GM12878 (cell line): ENCODE measurements at regions not wholly inside any gene's neighbourhood (a gene's known extent, or its start where the extent isn't known, plus 50 kb on each side); places are given as distances from the start of the nearest gene placed in this dataset.

Source experiments
- ATAC-seq: fragments of 200-7000 bp; cut with Tn5 transposase; 3 replicates; pipeline ENCODE4 v1.9.1; 2020; ENCODE audit warnings: mild to moderate bottlenecking, moderate library complexity
- BruUV-seq: library from RNA; stranded (reverse); fragments of 400-500 nt; replicated peaks from 2 replicates; lab custom pipeline; 2021; lab: Mats Ljungman, UMichigan
- CTCF ChIA-PET: fragments of 300-600 bp; sonication (Branson Sonifier 250); formaldehyde crosslinking; extraction: SDS; loops from one replicate; lab custom pipeline; 2021; ENCODE audit warnings: inconsistent platforms; lab: Yijun Ruan, JAX
- POLR2A ChIA-PET: fragments of 350-600 bp; formaldehyde crosslinking; extraction: SDS; loops from one replicate; lab custom pipeline; 2021; ENCODE audit warnings: inconsistent platforms; lab: Charles Lee
- RAD21 ChIA-PET: fragments of 300-600 bp; sonication (Branson Sonifier 250); formaldehyde crosslinking; loops from one replicate; lab custom pipeline; 2023; ENCODE audit warnings: antibody characterized with exemption; ENCODE audit not compliant: unreplicated experiment; lab: Charles Lee
- SMC1A ChIA-PET: fragments of 300-600 bp; sonication (Branson Sonifier 250); formaldehyde crosslinking; loops from one replicate; lab custom pipeline; 2023; ENCODE audit not compliant: unreplicated experiment, uncharacterized antibody; lab: Charles Lee
- DNase-seq: peaks from one replicate; pipeline ENCODE4 v3.0.0-alpha.2; 2011; ENCODE audit warnings: low read depth, low spot score
- FAIRE-seq: peaks from 3 replicates; lab custom pipeline; 2011; peaks lifted over from hg19 to GRCh38; lab: Jason Lieb, UNC
- H2AFZ ChIP-seq: 2 replicates; pipeline ENCODE4 v1.6.0; 2011; ENCODE audit warnings: low read depth, low read length, control low read depth; ENCODE audit not compliant: control insufficient read depth
- H3K27ac ChIP-seq: 2 replicates; pipeline ENCODE4 v1.5.1; 2011; ENCODE audit warnings: control low read depth; ENCODE audit not compliant: control insufficient read depth, insufficient read depth
- H3K27me3 ChIP-seq, 2 experiments: replicated peaks in 1 of 2; 2 replicates each; pipeline versions ENCODE4 v1.6.0 to v1.6.1; 2011; ENCODE audit warnings: low read length in 1 of 2; ENCODE audit not compliant: control insufficient read depth in 2 of 2, insufficient read depth in 2 of 2
- H3K36me3 ChIP-seq, 2 experiments: 2 replicates each; pipeline ENCODE4 v1.5.1; 2011; ENCODE audit warnings: low read length in 1 of 2; ENCODE audit not compliant: control insufficient read depth in 2 of 2, insufficient read depth in 2 of 2
- H3K4me1 ChIP-seq: 2 replicates; pipeline ENCODE4 v1.6.1; 2011; ENCODE audit warnings: mild to moderate bottlenecking, low read length, moderate library complexity, mixed read lengths; ENCODE audit not compliant: control insufficient read depth, insufficient read depth
- H3K4me2 ChIP-seq: 2 replicates; pipeline ENCODE4 v1.6.0; 2011; ENCODE audit warnings: control low read depth; ENCODE audit not compliant: control insufficient read depth, insufficient read depth
- H3K4me3 ChIP-seq: fragments of 200-600 bp; sonication (generic); 2 replicates; pipeline ENCODE4 v1.5.1; 2016
- H3K79me2 ChIP-seq: 2 replicates; pipeline ENCODE4 v1.6.0; 2011; ENCODE audit warnings: low read length; ENCODE audit not compliant: control insufficient read depth, insufficient read depth
- H3K9ac ChIP-seq: 2 replicates; pipeline ENCODE4 v1.8.0; 2011; ENCODE audit warnings: low read length, control low read depth, mixed read lengths; ENCODE audit not compliant: control insufficient read depth, insufficient read depth
- H3K9me3 ChIP-seq: replicated peaks from 3 replicates; pipeline ENCODE4 v1.5.1; 2011; ENCODE audit warnings: mild to moderate bottlenecking, low read length; ENCODE audit not compliant: control insufficient read depth, insufficient read depth
- H4K20me1 ChIP-seq: 2 replicates; pipeline ENCODE4 v1.6.0; 2011; ENCODE audit not compliant: control insufficient read depth, insufficient read depth
- ASH2L ChIP-seq: fragments of 300-600, 200-600 bp; sonication (generic); IDR thresholded peaks from 2 replicates; pipeline ENCODE4 v1.6.1; 2017; ENCODE audit warnings: low read depth, mild to moderate bottlenecking, borderline replicate concordance
- ATF7 ChIP-seq: fragments of 450-650 bp; IDR thresholded peaks from 2 replicates; pipeline ENCODE4 v1.6.1; 2016; ENCODE audit warnings: low read depth, mild to moderate bottlenecking
- BCL11A ChIP-seq: IDR thresholded peaks from 2 replicates; pipeline ENCODE4 v1.6.1; 2011; ENCODE audit warnings: low read depth, low read length
- CHD4 ChIP-seq: fragments of 200-600 bp; sonication (generic); IDR thresholded peaks from 2 replicates; pipeline ENCODE4 v1.6.1; 2016; ENCODE audit warnings: mild to moderate bottlenecking
- CREB1 ChIP-seq: IDR thresholded peaks from 2 replicates; pipeline ENCODE4 v1.6.1; 2012; ENCODE audit warnings: low read depth, mild to moderate bottlenecking, inconsistent platforms
- EZH2 ChIP-seq: IDR thresholded peaks from 2 replicates; pipeline ENCODE4 v1.6.1; 2012; ENCODE audit warnings: low read depth, mild to moderate bottlenecking, control low read depth, inconsistent platforms, low read length, borderline replicate concordance; ENCODE audit not compliant: control insufficient read depth
- HDGF ChIP-seq: fragments of 450-650 bp; IDR thresholded peaks from 2 replicates; pipeline ENCODE4 v1.6.1; 2016; ENCODE audit warnings: antibody characterized with exemption
- IRF4 ChIP-seq: IDR thresholded peaks from 2 replicates; pipeline ENCODE4 v1.6.1; 2011; ENCODE audit warnings: low read depth, low read length
- MTA3 ChIP-seq: IDR thresholded peaks from 2 replicates; pipeline ENCODE4 v1.6.1; 2012; ENCODE audit warnings: low read length, inconsistent platforms, borderline replicate concordance
- NFYB ChIP-seq: IDR thresholded peaks from 2 replicates; pipeline ENCODE4 v1.6.1; 2011; ENCODE audit warnings: low read depth, mild to moderate bottlenecking, low read length, improper control_type of control experiment, moderate library complexity; ENCODE audit not compliant: insufficient read depth
- RB1 ChIP-seq: fragments of 450-650 bp; formaldehyde crosslinking; IDR thresholded peaks from 2 replicates; pipeline ENCODE4 v1.6.1; 2017; ENCODE audit warnings: mild to moderate bottlenecking, borderline replicate concordance
- RCOR1 ChIP-seq: conservative IDR thresholded peaks from 2 replicates; pipeline ENCODE4 v1.6.1; 2012; ENCODE audit warnings: low read depth, low read length, improper control_type of control experiment
- SIN3A ChIP-seq: IDR thresholded peaks from 2 replicates; pipeline ENCODE4 v1.6.1; 2012; ENCODE audit warnings: low read depth, low read length, improper control_type of control experiment
- SMAD1 ChIP-seq: fragments of 450-650 bp; IDR thresholded peaks from 2 replicates; pipeline ENCODE4 v1.6.1; 2018; ENCODE audit warnings: mild to moderate bottlenecking, low read depth; ENCODE audit not compliant: partially characterized antibody
- SMC3 ChIP-seq: IDR thresholded peaks from 2 replicates; pipeline ENCODE4 v1.6.1; 2011; ENCODE audit warnings: low read length, improper control_type of control experiment, borderline replicate concordance
- STAT1 ChIP-seq: fragments of 450-650 bp; conservative IDR thresholded peaks from 2 replicates; pipeline ENCODE4 v1.6.1; 2014; ENCODE audit warnings: antibody characterized with exemption, mild to moderate bottlenecking
- ZNF217 ChIP-seq: fragments of 450-650 bp; IDR thresholded peaks from 2 replicates; pipeline ENCODE4 v1.6.1; 2017; ENCODE audit warnings: antibody characterized with exemption, mild to moderate bottlenecking
- WGBS: methylation state at CpG from one replicate; pipeline ENCODE4 v1.1.6; 2016; ENCODE audit warnings: low lambda C conversion rate; ENCODE audit not compliant: insufficient replicate concordance, insufficient coverage; ENCODE audit errors: missing lambda C conversion rate; 5-methylcytosine and 5-hydroxymethylcytosine counted together
- in situ Hi-C: fragments of 300-500 bp; cut with MboI; formaldehyde crosslinking; loops from 9 replicates; pipeline ENCODE4 v1.14.3; 2018; ENCODE audit warnings: mixed read lengths
- intact Hi-C: fragments of 100-400 bp; cut with micrococcal nuclease; formaldehyde crosslinking; loops from one replicate; pipeline ENCODE4 v1.14.2; 2022; ENCODE audit not compliant: unreplicated experiment
- TF ChIP-seq, protein P1 (sequence below): IDR thresholded peaks from 2 replicates; pipeline ENCODE4 v1.6.1; 2012; ENCODE audit warnings: low read length, inconsistent platforms
- TF ChIP-seq, protein P2 (sequence below): fragments of 450-650 bp; IDR thresholded peaks from 2 replicates; pipeline ENCODE4 v1.6.1; 2017; ENCODE audit warnings: mild to moderate bottlenecking, moderate library complexity
- TF ChIP-seq, protein P3 (sequence below): IDR thresholded peaks from 2 replicates; pipeline ENCODE4 v1.6.1; 2012; ENCODE audit warnings: low read depth, low read length, improper control_type of control experiment

DNA sequence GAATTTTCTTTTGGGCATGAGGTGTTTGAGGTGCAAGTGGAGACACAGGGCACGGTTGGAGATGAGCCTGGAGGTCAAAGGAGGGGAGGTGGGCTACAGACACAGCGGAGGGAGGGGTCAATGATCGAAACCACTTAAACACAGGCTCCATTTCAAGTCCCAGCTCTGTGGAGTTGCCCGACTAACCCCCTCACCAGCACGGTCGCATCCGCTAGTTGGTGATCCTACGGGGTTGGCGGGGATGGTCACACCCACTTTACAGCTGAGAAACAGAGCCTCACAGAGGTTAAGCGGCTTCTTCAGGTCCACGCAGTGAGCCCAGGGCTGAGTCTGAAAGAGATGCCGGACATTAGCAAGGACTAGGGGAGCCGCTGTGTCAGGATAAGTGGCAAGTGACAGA lies 60.1 kb upstream of the RUNX3 start:
- Histone ChIP-seq H3K27ac (no peak overlapping the region), H3K4me3 (no peak overlapping the region), H3K9me3 (peaks cover 5% of the 10 kb centered on the region; the same call in 1 of the 3 replicates), H4K20me1 (no peaks in the 10 kb centered on the region), H3K36me3 (no peaks in the 10 kb centered on the region), H3K79me2 (no peaks in the 10 kb centered on the region), H3K4me2 (no peak overlapping the region), H3K27me3 (no peaks in the 10 kb centered on the region), H3K9ac (no peak overlapping the region), H3K4me1 (peaks cover 12% of the 10 kb centered on the region), H2AFZ (no peak overlapping the region)
- SMC1A ChIA-PET, result interaction anchor here (1.3 kb wide), 1 partner anchor 45 kb away, joined by 3 read pairs; no protein-coding TSS in a partner anchor
- no peak for DNase-seq
- no peak for TF ChIP-seq MTA3
- TF ChIP-seq SMAD1, result no peak
- no peak for TF ChIP-seq CREB1
- no peak for TF ChIP-seq STAT1
- no peak for TF ChIP-seq SIN3A
- no peak for TF ChIP-seq EZH2
- TF ChIP-seq IRF4, result no peak
- TF ChIP-seq, protein P1, sequence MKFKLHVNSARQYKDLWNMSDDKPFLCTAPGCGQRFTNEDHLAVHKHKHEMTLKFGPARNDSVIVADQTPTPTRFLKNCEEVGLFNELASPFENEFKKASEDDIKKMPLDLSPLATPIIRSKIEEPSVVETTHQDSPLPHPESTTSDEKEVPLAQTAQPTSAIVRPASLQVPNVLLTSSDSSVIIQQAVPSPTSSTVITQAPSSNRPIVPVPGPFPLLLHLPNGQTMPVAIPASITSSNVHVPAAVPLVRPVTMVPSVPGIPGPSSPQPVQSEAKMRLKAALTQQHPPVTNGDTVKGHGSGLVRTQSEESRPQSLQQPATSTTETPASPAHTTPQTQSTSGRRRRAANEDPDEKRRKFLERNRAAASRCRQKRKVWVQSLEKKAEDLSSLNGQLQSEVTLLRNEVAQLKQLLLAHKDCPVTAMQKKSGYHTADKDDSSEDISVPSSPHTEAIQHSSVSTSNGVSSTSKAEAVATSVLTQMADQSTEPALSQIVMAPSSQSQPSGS, result no peak
- no peak for TF ChIP-seq ASH2L
- TF ChIP-seq ZNF217, result no peak
- TF ChIP-seq, protein P2, sequence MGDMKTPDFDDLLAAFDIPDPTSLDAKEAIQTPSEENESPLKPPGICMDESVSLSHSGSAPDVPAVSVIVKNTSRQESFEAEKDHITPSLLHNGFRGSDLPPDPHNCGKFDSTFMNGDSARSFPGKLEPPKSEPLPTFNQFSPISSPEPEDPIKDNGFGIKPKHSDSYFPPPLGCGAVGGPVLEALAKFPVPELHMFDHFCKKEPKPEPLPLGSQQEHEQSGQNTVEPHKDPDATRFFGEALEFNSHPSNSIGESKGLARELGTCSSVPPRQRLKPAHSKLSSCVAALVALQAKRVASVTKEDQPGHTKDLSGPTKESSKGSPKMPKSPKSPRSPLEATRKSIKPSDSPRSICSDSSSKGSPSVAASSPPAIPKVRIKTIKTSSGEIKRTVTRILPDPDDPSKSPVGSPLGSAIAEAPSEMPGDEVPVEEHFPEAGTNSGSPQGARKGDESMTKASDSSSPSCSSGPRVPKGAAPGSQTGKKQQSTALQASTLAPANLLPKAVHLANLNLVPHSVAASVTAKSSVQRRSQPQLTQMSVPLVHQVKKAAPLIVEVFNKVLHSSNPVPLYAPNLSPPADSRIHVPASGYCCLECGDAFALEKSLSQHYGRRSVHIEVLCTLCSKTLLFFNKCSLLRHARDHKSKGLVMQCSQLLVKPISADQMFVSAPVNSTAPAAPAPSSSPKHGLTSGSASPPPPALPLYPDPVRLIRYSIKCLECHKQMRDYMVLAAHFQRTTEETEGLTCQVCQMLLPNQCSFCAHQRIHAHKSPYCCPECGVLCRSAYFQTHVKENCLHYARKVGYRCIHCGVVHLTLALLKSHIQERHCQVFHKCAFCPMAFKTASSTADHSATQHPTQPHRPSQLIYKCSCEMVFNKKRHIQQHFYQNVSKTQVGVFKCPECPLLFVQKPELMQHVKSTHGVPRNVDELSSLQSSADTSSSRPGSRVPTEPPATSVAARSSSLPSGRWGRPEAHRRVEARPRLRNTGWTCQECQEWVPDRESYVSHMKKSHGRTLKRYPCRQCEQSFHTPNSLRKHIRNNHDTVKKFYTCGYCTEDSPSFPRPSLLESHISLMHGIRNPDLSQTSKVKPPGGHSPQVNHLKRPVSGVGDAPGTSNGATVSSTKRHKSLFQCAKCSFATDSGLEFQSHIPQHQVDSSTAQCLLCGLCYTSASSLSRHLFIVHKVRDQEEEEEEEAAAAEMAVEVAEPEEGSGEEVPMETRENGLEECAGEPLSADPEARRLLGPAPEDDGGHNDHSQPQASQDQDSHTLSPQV, result no peak
- TF ChIP-seq RCOR1, result no peak
- TF ChIP-seq HDGF, result no peak
- no peak for TF ChIP-seq BCL11A
- TF ChIP-seq, protein P3, sequence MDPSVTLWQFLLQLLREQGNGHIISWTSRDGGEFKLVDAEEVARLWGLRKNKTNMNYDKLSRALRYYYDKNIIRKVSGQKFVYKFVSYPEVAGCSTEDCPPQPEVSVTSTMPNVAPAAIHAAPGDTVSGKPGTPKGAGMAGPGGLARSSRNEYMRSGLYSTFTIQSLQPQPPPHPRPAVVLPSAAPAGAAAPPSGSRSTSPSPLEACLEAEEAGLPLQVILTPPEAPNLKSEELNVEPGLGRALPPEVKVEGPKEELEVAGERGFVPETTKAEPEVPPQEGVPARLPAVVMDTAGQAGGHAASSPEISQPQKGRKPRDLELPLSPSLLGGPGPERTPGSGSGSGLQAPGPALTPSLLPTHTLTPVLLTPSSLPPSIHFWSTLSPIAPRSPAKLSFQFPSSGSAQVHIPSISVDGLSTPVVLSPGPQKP, result no peak
- TF ChIP-seq SMC3, result no peak
- no peak for TF ChIP-seq CHD4
- no peak for TF ChIP-seq ATF7
- TF ChIP-seq NFYB, result no peak
- TF ChIP-seq RB1, result no peak
- in situ Hi-C loops (no loop called here), intact Hi-C loops (no loop called here)
- FAIRE-seq, result no peak
- no TSS peak for BruUV-seq
- 82% methylated on average over 13 of the region's 13 CpGs for WGBS
- RAD21 ChIA-PET, result interaction anchor here (1.0 to 1.4 kb wide), 2 partner anchors 25 to 26 kb away, joined by 3 to 4 read pairs; no protein-coding TSS in a partner anchor
- POLR2A ChIA-PET, result interaction anchor here (0.5 kb wide), 1 partner anchor 8 kb away, joined by 7 read pairs; no protein-coding TSS in a partner anchor
- CTCF ChIA-PET, result interaction anchor here (0.5 to 1.8 kb wide), 5 partner anchors 9 to 48 kb away, joined by 3 to 7 read pairs (median 3); no protein-coding TSS in a partner anchor
- ATAC-seq, result no peak
